NB4 (cell line): ENCODE measurements at regions not wholly inside any gene's neighbourhood (a gene's known extent, or its start where the extent isn't known, plus 50 kb on each side); places are given as distances from the start of the nearest gene placed in this dataset.

Experiments
- DNase-seq: peaks from one replicate; pipeline ENCODE4 v3.0.0; 2010; ENCODE audit warnings: low read depth
- H3K4me3 ChIP-seq: one replicate; pipeline ENCODE4 v1.5.1; 2011; ENCODE audit warnings: mild to moderate bottlenecking, low read depth, low read length, moderate library complexity
- MYC ChIP-seq: IDR thresholded peaks from 2 replicates; pipeline ENCODE4 v1.6.1; 2011; ENCODE audit warnings: low read depth, low read length
- POLR2A ChIP-seq: IDR thresholded peaks from 2 replicates; pipeline ENCODE4 v1.6.1; 2011; ENCODE audit warnings: mild to moderate bottlenecking; ENCODE audit not compliant: insufficient read length; ENCODE audit errors: extremely low read depth
- TF ChIP-seq, protein P1 (sequence below): IDR thresholded peaks from 2 replicates; pipeline ENCODE4 v1.6.1; 2011; ENCODE audit warnings: low read depth, low read length
- TF ChIP-seq, protein P2 (sequence below): IDR thresholded peaks from one replicate; pipeline ENCODE4 v1.5.1; 2012; ENCODE audit warnings: low read depth, low read length

DNA sequence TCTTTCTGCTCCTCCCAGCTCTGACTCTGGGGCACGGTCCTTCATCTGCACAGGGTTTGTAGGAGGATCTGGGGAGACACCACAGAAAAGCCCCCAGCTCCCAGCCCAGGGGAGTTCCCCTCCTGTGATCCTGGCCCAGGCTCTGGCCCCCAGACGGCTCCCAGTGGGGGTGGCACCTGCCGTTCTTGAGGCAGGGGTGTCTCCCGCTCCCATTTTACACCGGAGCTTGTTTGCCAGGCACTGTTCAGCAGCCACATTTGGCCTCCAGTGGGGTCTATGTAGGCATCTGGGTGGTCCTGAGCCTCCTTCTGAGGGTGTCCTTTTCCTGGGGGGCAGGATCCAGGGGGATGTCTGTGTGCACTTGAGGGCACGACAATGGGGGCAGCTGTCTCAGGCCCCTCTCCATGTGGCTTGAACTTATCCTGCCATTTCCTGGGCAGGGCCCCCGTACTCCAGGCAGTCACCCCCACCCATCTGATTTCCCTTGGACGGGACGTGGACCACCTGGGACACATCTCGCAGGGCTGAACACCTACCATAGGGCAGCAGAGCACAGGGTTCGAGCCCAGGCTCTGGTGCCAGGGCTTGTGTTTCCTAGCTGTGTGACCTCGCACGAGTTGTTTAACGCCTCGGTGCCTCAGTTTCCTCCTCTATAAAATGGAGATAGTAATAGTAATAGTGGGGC, 275.0 kb upstream of the MVB12B start:
- H3K4me3 ChIP-seq = no peak overlapping the region
- no peak for DNase-seq
- no peak for TF ChIP-seq MYC

DNA sequence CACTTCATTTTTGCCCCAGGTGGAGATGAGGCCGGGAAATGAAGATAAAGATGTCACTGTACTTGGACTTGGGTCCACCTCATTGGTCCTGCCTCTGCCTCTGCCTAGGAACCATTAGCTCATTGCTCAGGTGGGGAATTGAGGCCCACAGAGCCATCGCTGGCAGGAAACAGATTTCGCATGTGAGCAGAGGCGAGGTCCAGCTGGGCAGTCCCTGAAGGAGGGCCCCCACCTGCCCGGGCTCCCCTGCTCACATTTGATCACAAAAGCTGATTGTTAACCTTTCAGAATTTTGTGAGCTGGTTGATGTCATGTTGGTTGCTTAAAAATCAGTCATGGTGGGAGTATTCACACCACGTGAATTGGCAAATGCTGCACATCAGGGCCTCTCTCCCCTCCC, 273.8 kb upstream of the MVB12B start:
- DNase-seq = no peak
- no peak for TF ChIP-seq POLR2A
- TF ChIP-seq, protein P1, sequence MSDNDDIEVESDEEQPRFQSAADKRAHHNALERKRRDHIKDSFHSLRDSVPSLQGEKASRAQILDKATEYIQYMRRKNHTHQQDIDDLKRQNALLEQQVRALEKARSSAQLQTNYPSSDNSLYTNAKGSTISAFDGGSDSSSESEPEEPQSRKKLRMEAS = no peak
- TF ChIP-seq, protein P2, sequence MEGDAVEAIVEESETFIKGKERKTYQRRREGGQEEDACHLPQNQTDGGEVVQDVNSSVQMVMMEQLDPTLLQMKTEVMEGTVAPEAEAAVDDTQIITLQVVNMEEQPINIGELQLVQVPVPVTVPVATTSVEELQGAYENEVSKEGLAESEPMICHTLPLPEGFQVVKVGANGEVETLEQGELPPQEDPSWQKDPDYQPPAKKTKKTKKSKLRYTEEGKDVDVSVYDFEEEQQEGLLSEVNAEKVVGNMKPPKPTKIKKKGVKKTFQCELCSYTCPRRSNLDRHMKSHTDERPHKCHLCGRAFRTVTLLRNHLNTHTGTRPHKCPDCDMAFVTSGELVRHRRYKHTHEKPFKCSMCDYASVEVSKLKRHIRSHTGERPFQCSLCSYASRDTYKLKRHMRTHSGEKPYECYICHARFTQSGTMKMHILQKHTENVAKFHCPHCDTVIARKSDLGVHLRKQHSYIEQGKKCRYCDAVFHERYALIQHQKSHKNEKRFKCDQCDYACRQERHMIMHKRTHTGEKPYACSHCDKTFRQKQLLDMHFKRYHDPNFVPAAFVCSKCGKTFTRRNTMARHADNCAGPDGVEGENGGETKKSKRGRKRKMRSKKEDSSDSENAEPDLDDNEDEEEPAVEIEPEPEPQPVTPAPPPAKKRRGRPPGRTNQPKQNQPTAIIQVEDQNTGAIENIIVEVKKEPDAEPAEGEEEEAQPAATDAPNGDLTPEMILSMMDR = no peak
- no peak for TF ChIP-seq MYC
- no peak overlapping the region for H3K4me3 ChIP-seq

DNA sequence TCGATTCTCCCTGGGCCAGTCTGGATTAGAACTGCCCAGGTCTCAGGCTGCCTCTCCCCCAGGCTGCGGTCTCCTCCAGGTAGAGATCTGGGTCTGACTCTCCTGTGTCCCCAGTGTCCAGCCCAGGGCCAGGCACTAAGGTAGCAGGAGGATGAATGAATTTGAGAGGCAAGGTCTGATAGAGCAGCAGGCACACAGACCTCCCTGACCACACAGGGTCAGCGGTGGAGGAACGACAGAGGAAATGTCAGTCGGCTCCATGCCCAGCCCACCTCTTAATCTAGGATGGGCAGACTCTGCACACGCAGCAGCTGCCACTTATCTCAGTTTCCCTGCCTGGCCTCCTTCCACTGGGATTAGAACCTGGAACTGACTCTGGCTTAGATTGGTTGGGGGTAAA, 272.7 kb upstream of the MVB12B start:
- H3K4me3 ChIP-seq = no peak overlapping the region
- TF ChIP-seq, protein P1 = no peak
- TF ChIP-seq, protein P2 = no peak
- TF ChIP-seq MYC (no peak), POLR2A (no peak)
- no peak for DNase-seq

DNA sequence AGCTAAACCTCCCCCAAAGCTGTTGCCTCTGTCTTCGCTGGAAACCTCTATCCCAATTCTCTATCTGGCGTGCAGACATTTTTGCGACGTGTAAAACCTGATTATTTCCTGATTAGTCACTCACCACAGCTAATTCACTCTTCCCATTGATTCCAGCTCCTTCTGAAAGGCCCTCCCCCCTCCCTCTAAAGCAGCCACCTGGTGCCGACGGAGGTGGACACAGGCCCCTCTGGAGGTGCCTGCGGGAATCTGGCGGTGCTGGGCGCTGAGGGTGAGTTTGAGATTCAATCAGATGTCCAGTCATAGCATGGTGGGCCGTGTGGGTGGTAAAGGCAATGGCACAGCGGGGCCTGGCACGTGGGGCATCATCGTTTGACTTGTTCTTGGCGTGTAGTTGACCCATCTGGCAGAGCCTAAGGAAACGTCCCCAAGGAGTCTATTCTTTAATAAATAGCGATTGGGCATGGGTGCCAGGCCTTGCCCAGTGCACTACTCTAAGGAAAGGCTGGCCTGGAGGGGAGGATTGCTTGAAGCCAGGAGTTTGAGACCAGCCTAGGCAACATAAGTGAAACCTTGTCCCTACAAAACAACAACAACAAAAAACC, 271.1 kb upstream of the MVB12B start:
- no peak for DNase-seq
- TF ChIP-seq MYC = no peak
- H3K4me3 ChIP-seq = no peak overlapping the region

DNA sequence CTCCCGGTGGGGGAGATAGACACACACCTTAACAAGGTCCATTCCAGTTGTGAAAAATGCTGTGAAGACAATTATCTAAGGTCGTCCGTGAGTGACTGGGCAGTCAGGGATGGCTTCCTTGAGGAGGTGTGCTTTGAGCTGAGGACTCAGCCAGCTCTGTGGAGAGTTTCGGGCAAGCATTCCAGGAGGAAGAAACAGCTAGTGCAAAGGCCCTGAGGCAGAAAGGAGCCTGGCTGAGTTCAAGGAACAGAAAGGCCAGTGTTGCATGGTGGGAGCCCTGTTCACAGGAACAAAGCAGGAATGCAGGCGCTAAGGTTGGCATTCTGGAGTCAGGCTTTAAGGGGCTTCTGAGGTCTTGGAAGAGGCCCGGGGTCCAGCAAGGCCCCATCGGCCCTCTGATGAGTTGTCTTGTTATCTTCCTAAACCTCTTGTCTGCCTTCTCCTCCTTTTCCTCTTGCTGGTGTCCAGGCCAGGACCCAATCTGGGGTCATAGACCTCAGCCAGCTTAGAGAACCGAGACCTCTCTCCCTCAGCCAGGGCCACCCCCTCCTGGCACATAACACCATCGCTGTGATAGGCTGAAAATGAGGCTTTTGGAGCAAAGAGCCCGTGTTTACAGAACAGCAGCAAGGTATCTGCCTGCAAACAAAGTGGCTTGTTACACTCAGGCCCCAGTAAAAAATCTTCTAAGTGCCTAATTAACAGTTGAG, 270.2 kb upstream of the MVB12B start:
- DNase-seq = no peak
- H3K4me3 ChIP-seq = no peak overlapping the region
- TF ChIP-seq, protein P1 = no peak
- no peak for TF ChIP-seq MYC
- no peak for TF ChIP-seq POLR2A
- TF ChIP-seq, protein P2 = no peak

DNA sequence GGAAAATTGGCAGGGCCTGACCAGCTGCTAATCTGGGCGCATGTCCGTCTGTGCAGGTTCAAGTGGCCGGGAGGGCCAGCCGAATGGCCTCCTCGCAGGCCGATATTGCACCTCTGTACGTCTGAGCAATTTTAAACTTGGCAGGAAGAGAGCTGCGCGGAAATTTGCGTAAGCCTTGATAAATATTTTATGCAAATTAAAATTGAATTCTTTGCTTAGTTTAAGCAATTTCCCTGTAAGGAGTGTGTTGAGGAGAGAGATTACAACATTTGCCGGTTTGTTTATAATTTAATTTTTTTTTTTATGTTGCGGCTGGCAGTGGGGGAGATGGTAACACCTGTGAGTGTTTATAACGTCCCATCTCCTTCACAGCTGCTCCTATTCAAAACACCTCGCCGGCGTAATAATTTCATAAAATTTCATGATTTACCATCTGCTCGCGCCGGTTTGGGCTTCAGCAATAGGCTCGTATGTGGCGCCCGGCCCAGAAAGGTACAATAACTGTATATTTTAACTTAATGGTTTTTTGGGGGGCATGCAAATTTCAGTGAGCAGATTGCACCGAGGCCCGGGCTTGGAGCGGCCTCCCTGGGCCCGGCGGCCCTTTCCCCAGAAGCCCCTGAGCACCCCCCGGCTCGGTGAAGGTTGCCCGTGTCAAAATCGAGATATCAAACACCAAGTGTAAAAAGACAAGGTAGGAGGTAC, 269.4 kb upstream of the MVB12B start:
- no peak for DNase-seq
- H3K4me3 ChIP-seq = no peak overlapping the region
- TF ChIP-seq POLR2A (no peak), MYC (no peak)
- TF ChIP-seq, protein P2 = no peak
- TF ChIP-seq, protein P1 = no peak
